Nephron (organoid): ENCODE measurements at regions not wholly inside any gene's neighbourhood (a gene's known extent, or its start where the extent isn't known, plus 50 kb on each side); places are given as distances from the start of the nearest gene placed in this dataset.
A peak's percentile ranks its signal among the peaks of the same experiment; 100 is the strongest.

ENCODE experiments used
- H3K27ac Mint-ChIP-seq, 3 experiments: 2 replicates each; pipeline ENCODE4 v1.8.0; 2020; ENCODE audit warnings: mixed read lengths in 3 of 3, mild to moderate bottlenecking in 2 of 3, moderate library complexity in 1 of 3
- H3K27me3 Mint-ChIP-seq: 2 replicates; pipeline ENCODE4 v1.8.0; 2021; ENCODE audit warnings: low read depth, mild to moderate bottlenecking, moderate library complexity, mixed read lengths
- H3K36me3 Mint-ChIP-seq: 2 replicates; pipeline ENCODE4 v1.8.0; 2020; ENCODE audit warnings: low read depth, mixed read lengths
- H3K4me1 Mint-ChIP-seq: 2 replicates; pipeline ENCODE4 v1.8.0; 2020; ENCODE audit warnings: mixed read lengths
- H3K4me3 Mint-ChIP-seq, 3 experiments: 2 replicates each; pipeline ENCODE4 v1.8.0; 2020; ENCODE audit warnings: mild to moderate bottlenecking in 3 of 3, mixed read lengths in 3 of 3, moderate library complexity in 2 of 3
- H3K9me3 Mint-ChIP-seq: 2 replicates; pipeline ENCODE4 v1.8.0; 2020; ENCODE audit warnings: mixed read lengths
- TF ChIP-seq, protein P1 (sequence below), 3 experiments: fragments of 200-600 bp; sonication (generic); IDR thresholded peaks; one replicate each; pipeline ENCODE4 v1.5.0; 2021; ENCODE audit warnings: antibody characterized with exemption in 3 of 3; ENCODE audit not compliant: unreplicated experiment in 3 of 3

DNA sequence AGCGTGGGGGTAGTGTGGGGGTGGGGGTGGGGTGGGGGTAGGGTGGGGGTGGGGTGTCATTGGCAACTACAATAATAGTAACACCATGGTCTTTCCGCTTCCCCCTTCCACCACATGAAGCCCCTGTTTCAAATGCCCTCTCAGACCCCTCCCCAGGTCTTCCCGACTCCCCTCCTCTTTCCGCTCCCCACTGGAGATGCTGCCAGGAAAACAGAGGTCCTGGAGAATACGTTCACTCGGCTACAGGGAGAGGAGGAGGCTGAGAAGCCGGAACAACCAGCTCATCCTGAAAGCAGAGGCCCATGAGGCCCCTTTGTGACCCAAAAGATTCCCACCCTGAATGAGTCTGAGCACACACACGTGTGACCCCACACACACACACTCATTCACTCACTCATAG lies 75.4 kb downstream of the CPN2 start:
- H3K27ac Mint-ChIP-seq, result peak overlapping the region; percentile 68 to 91 (median 72)
- no peak overlapping the region for H3K4me3 Mint-ChIP-seq
- H3K4me1 Mint-ChIP-seq, result peaks cover 83% of the 10 kb centered on the region
- H3K9me3 Mint-ChIP-seq, result no peaks in the 10 kb centered on the region
- H3K36me3 Mint-ChIP-seq, result no peaks in the 10 kb centered on the region
- peaks cover 38% of the 10 kb centered on the region for H3K27me3 Mint-ChIP-seq
- TF ChIP-seq, protein P1, sequence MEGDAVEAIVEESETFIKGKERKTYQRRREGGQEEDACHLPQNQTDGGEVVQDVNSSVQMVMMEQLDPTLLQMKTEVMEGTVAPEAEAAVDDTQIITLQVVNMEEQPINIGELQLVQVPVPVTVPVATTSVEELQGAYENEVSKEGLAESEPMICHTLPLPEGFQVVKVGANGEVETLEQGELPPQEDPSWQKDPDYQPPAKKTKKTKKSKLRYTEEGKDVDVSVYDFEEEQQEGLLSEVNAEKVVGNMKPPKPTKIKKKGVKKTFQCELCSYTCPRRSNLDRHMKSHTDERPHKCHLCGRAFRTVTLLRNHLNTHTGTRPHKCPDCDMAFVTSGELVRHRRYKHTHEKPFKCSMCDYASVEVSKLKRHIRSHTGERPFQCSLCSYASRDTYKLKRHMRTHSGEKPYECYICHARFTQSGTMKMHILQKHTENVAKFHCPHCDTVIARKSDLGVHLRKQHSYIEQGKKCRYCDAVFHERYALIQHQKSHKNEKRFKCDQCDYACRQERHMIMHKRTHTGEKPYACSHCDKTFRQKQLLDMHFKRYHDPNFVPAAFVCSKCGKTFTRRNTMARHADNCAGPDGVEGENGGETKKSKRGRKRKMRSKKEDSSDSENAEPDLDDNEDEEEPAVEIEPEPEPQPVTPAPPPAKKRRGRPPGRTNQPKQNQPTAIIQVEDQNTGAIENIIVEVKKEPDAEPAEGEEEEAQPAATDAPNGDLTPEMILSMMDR (IDR thresholded peaks at IDR 0.05; ENCODE audit: unreplicated experiment in 3 of 3), result no peak

- H3K4me3 Mint-ChIP-seq, result no peak overlapping the region
- peaks cover 90% of the 10 kb centered on the region for H3K4me1 Mint-ChIP-seq
- H3K36me3 Mint-ChIP-seq, result no peaks in the 10 kb centered on the region
- TF ChIP-seq, protein P1 (IDR thresholded peaks at IDR 0.05; ENCODE audit: unreplicated experiment in 3 of 3), result no peak
- peak overlapping the region; percentile 72 to 96 (median 94) for H3K27ac Mint-ChIP-seq
- peaks cover 35% of the 10 kb centered on the region for H3K27me3 Mint-ChIP-seq
- H3K9me3 Mint-ChIP-seq, result no peaks in the 10 kb centered on the region
Measured at GRCh38 chr3:194276768-194277103, 74.4 kb downstream of the CPN2 start.

GRCh38 chr3:194277104-194277785 lies 73.9 kb downstream of the CPN2 start:
- Mint-ChIP-seq H3K36me3 (no peaks in the 10 kb centered on the region), H3K27me3 (peaks cover 35% of the 10 kb centered on the region), H3K4me1 (peaks cover 94% of the 10 kb centered on the region), H3K4me3 (peak overlapping the region in 2 of 3 experiments; percentile 18 to 35), H3K27ac (peak overlapping the region; percentile 72 to 96 (median 94)), H3K9me3 (no peaks in the 10 kb centered on the region)
- TF ChIP-seq, protein P1 (IDR thresholded peaks at IDR 0.05; ENCODE audit: unreplicated experiment in 3 of 3), result no peak

GRCh38 chr3:194277786-194278130 lies 73.4 kb downstream of the CPN2 start:
- H3K36me3 Mint-ChIP-seq, result no peaks in the 10 kb centered on the region
- peaks cover 33% of the 10 kb centered on the region for H3K27me3 Mint-ChIP-seq
- peaks cover 94% of the 10 kb centered on the region for H3K4me1 Mint-ChIP-seq
- no peaks in the 10 kb centered on the region for H3K9me3 Mint-ChIP-seq
- TF ChIP-seq, protein P1 (IDR thresholded peaks at IDR 0.05; ENCODE audit: unreplicated experiment in 3 of 3), result no peak
- H3K27ac Mint-ChIP-seq, result peak overlapping the region; percentile 72 to 96 (median 94)
- peak overlapping the region in 2 of 3 experiments; percentile 18 to 35 for H3K4me3 Mint-ChIP-seq

GRCh38 chr3:194278186-194278845 lies 72.8 kb downstream of the CPN2 start:
- Mint-ChIP-seq H3K27ac (peak overlapping the region; percentile 72 to 96 (median 94)), H3K27me3 (peaks cover 30% of the 10 kb centered on the region), H3K4me3 (peak overlapping the region in 1 of 3 experiments; percentile 18), H3K4me1 (peaks cover 94% of the 10 kb centered on the region), H3K9me3 (no peaks in the 10 kb centered on the region), H3K36me3 (no peaks in the 10 kb centered on the region)
- TF ChIP-seq, protein P1 (IDR thresholded peaks at IDR 0.05; ENCODE audit: unreplicated experiment in 3 of 3), result no peak

DNA sequence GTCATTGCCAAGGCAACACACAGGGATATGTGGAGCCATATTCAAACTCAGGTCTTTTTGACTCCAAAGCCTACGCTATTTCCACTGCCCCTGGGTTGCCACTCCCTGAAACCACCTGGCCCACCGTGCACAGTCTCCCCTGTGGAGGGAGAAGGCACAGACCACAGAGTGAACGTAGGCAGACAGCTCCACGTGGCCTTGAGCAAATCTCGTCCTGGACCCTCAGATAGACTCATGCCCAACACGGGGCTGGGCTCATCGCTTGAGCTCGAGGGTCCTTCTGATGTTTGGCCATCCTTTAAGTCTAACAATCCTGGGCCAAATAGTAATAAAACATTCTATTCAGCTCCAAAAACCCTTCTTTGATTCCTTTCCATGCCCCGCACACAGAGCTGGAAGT lies 72.0 kb downstream of the CPN2 start:
- Mint-ChIP-seq H3K27ac (peak overlapping the region; percentile 33 to 72 (median 65)), H3K27me3 (peaks cover 31% of the 10 kb centered on the region), H3K4me3 (no peak overlapping the region), H3K36me3 (no peaks in the 10 kb centered on the region), H3K4me1 (peaks cover 94% of the 10 kb centered on the region), H3K9me3 (no peaks in the 10 kb centered on the region)
- TF ChIP-seq, protein P1 (IDR thresholded peaks at IDR 0.05; ENCODE audit: unreplicated experiment in 3 of 3), result no peak
